HFFc6 (cell line): ENCODE measurements at regions not wholly inside any gene's neighbourhood (a gene's known extent, or its start where the extent isn't known, plus 50 kb on each side); places are given as distances from the start of the nearest gene placed in this dataset.

Experiments
- DNase-seq: peaks from one replicate; pipeline ENCODE4 v3.0.0-alpha.2; 2018
- H3K27ac Mint-ChIP-seq: 2 replicates; pipeline ENCODE4 v1.8.0; 2020; ENCODE audit warnings: mild to moderate bottlenecking, mixed read lengths
- H3K27me3 Mint-ChIP-seq: 2 replicates; pipeline ENCODE4 v1.8.0; 2021; ENCODE audit warnings: mild to moderate bottlenecking, moderate library complexity, mixed read lengths; ENCODE audit not compliant: insufficient read depth
- H3K36me3 Mint-ChIP-seq: 2 replicates; pipeline ENCODE4 v1.8.0; 2021; ENCODE audit warnings: low read depth, mixed read lengths
- H3K4me1 Mint-ChIP-seq: 2 replicates; pipeline ENCODE4 v1.8.0; 2020; ENCODE audit warnings: low read depth, mixed read lengths
- H3K4me3 Mint-ChIP-seq: 2 replicates; pipeline ENCODE4 v1.8.0; 2020; ENCODE audit warnings: mild to moderate bottlenecking, moderate library complexity, mixed read lengths
- H3K9me3 Mint-ChIP-seq: 2 replicates; pipeline ENCODE4 v1.8.0; 2020; ENCODE audit warnings: mild to moderate bottlenecking, mixed read lengths
- CTCF ChIP-seq: fragments of 200-600 bp; sonication (generic); IDR thresholded peaks from 2 replicates; pipeline ENCODE4 v1.5.0; 2021; ENCODE audit warnings: antibody characterized with exemption, mild to moderate bottlenecking

DNA sequence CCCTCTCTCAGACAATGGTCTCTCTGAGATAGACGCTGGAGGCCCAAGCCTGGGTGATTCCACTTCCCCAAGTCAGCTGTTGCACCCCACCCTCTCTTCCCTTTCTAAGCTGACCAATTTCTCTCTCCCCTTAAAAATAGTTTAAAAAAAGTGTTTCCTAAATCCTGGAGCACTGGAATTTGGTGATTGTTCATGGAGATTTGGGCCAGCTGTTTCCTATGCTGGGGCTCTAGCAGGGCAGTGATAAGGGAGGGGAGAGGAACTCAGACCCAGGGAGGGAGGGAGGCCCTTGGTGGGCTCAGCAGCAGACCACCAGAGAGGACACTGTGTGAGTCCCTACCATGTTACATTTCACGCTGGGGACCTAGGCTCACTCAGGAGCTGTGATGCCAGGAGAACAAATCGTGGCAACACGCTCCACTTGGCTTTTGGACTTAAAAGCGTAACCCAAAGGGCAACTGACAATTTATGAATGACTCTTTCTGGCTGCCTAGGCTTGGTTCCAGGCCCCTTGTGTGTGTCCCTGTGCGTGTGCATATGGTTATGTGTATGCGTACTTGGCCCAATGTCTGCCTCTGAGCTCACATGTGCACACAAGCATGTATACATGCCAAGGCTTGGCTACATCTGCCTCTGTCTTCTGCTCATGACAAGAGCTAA lies 59.8 kb upstream of the INSYN1 start:
- Mint-ChIP-seq H3K36me3 (no peaks in the 10 kb centered on the region), H3K27me3 (peaks cover 43% of the 10 kb centered on the region), H3K27ac (no peak overlapping the region), H3K4me3 (no peak overlapping the region), H3K4me1 (no peaks in the 10 kb centered on the region), H3K9me3 (peaks cover 5% of the 10 kb centered on the region; the same call in 1 of the 2 replicates)
- no peak for DNase-seq
- no peak for TF ChIP-seq CTCF

DNA sequence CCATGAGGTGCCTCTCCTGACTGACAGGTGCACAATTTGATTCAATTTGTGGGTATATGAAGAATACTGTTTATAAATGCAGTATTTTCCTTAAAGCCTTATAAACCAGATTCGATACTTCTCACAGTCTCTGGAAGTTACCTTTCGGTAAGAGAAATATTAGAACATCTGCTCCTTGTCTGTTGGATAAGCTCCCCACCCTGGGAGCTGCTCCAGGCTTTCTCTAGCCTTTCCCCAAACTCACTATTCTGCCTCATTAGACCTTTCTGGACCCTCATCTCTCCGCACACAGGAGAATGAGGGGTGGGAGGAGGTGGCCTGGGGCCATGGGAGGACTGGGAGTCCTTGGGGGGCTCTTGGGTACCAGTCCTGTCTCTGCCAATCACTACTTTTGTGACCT lies 59.8 kb upstream of the TBC1D21 start:
- no peaks in the 10 kb centered on the region for H3K36me3 Mint-ChIP-seq
- H3K4me3 Mint-ChIP-seq, result no peak overlapping the region
- no peaks in the 10 kb centered on the region for H3K4me1 Mint-ChIP-seq
- peaks cover 5% of the 10 kb centered on the region; the same call in 1 of the 2 replicates for H3K9me3 Mint-ChIP-seq
- DNase-seq, result no peak
- H3K27ac Mint-ChIP-seq, result no peak overlapping the region
- H3K27me3 Mint-ChIP-seq, result peaks cover 41% of the 10 kb centered on the region
- TF ChIP-seq CTCF, result no peak

GRCh38 chr15:73818308-73818985 lies 54.9 kb upstream of the TBC1D21 start:
- TF ChIP-seq CTCF, result no peak
- H3K4me1 Mint-ChIP-seq, result no peaks in the 10 kb centered on the region
- H3K27me3 Mint-ChIP-seq, result peaks cover 46% of the 10 kb centered on the region
- H3K4me3 Mint-ChIP-seq, result no peak overlapping the region
- peaks cover 9% of the 10 kb centered on the region; the same call in 1 of the 2 replicates for H3K9me3 Mint-ChIP-seq
- no peak for DNase-seq
- H3K27ac Mint-ChIP-seq, result no peak overlapping the region
- H3K36me3 Mint-ChIP-seq, result no peaks in the 10 kb centered on the region

GRCh38 chr15:73821181-73821580 lies 52.2 kb upstream of the TBC1D21 start:
- TF ChIP-seq CTCF, result no peak
- no peaks in the 10 kb centered on the region for H3K36me3 Mint-ChIP-seq
- H3K9me3 Mint-ChIP-seq, result peaks cover 5% of the 10 kb centered on the region; the same call in 1 of the 2 replicates
- no peak overlapping the region for H3K4me3 Mint-ChIP-seq
- no peaks in the 10 kb centered on the region for H3K4me1 Mint-ChIP-seq
- no peak for DNase-seq
- H3K27ac Mint-ChIP-seq, result no peak overlapping the region
- H3K27me3 Mint-ChIP-seq, result peaks cover 33% of the 10 kb centered on the region

- H3K27ac Mint-ChIP-seq, result no peak overlapping the region
- H3K36me3 Mint-ChIP-seq, result no peaks in the 10 kb centered on the region
- peaks cover 29% of the 10 kb centered on the region for H3K27me3 Mint-ChIP-seq
These were observed 50.4 kb upstream of the TBC1D21 start for GRCh38 chr15:73822998-73823397.

More at GRCh38 chr15:73822998-73823397, 50.4 kb upstream of the TBC1D21 start:
- H3K9me3 Mint-ChIP-seq, result peaks cover 5% of the 10 kb centered on the region; the same call in 1 of the 2 replicates
- H3K4me3 Mint-ChIP-seq, result no peak overlapping the region
- H3K4me1 Mint-ChIP-seq, result no peaks in the 10 kb centered on the region
- DNase-seq, result no peak
- TF ChIP-seq CTCF, result no peak
